H9 (cell line): ENCODE measurements at regions not wholly inside any gene's neighbourhood (a gene's known extent, or its start where the extent isn't known, plus 50 kb on each side); places are given as distances from the start of the nearest gene placed in this dataset.
A peak's percentile ranks its signal among the peaks of the same experiment; 100 is the strongest.

ENCODE experiments used
- DNase-seq: peaks from one replicate; pipeline ENCODE4 v3.0.0-alpha.2; 2017
- H2AFZ ChIP-seq: one replicate; pipeline ENCODE4 v1.6.1; 2013; ENCODE audit warnings: mild to moderate bottlenecking, low read length, control low read depth, moderate library complexity
- H2AK5ac ChIP-seq: 2 replicates; pipeline ENCODE4 v1.6.1; 2013; ENCODE audit warnings: low read length, control low read depth, mixed read lengths; ENCODE audit not compliant: insufficient read length
- H2BK120ac ChIP-seq: one replicate; pipeline ENCODE4 v1.6.1; 2013; ENCODE audit warnings: low read depth, mild to moderate bottlenecking, low read length, control low read depth, inconsistent platforms; ENCODE audit not compliant: poor library complexity, severe bottlenecking
- H2BK12ac ChIP-seq: 2 replicates; pipeline ENCODE4 v1.6.1; 2013; ENCODE audit warnings: low read length, control low read depth, mixed read lengths, low read depth; ENCODE audit not compliant: insufficient read length
- H2BK15ac ChIP-seq: 2 replicates; pipeline ENCODE4 v1.6.1; 2013; ENCODE audit warnings: low read depth, low read length, control low read depth
- H2BK20ac ChIP-seq: one replicate; pipeline ENCODE4 v1.6.1; 2013; ENCODE audit warnings: low read depth, mild to moderate bottlenecking, low read length, control low read depth, inconsistent platforms; ENCODE audit not compliant: poor library complexity, severe bottlenecking
- H2BK5ac ChIP-seq: 2 replicates; pipeline ENCODE4 v1.6.1; 2013; ENCODE audit warnings: low read length, control low read depth, mixed read lengths; ENCODE audit not compliant: insufficient read length
- H3K14ac ChIP-seq: 2 replicates; pipeline ENCODE4 v1.6.1; 2013; ENCODE audit warnings: low read length, control low read depth; ENCODE audit not compliant: insufficient read depth
- H3K18ac ChIP-seq: 2 replicates; pipeline ENCODE4 v1.6.1; 2013; ENCODE audit warnings: low read depth, mild to moderate bottlenecking, mixed read lengths, low read length, control low read depth; ENCODE audit not compliant: insufficient read length
- H3K23ac ChIP-seq: 2 replicates; pipeline ENCODE4 v1.6.1; 2013; ENCODE audit warnings: low read length, control low read depth, mixed read lengths, low read depth; ENCODE audit not compliant: insufficient read length
- H3K23me2 ChIP-seq: 2 replicates; pipeline ENCODE4 v1.6.1; 2013; ENCODE audit warnings: low read depth, mild to moderate bottlenecking, mixed read lengths, low read length, control low read depth; ENCODE audit not compliant: insufficient read length, poor library complexity, severe bottlenecking
- H3K27ac ChIP-seq: 2 replicates; pipeline ENCODE4 v1.5.1; 2013; ENCODE audit warnings: low read length, control low read depth, mixed read lengths, low read depth; ENCODE audit not compliant: insufficient read length
- H3K27me3 ChIP-seq: 2 replicates; pipeline ENCODE4 v1.6.1; 2013; ENCODE audit warnings: low read length, control low read depth, inconsistent platforms; ENCODE audit not compliant: insufficient read depth
- H3K4ac ChIP-seq: 2 replicates; pipeline ENCODE4 v1.6.1; 2013; ENCODE audit warnings: low read depth, mild to moderate bottlenecking, control low read depth, inconsistent platforms, low read length, moderate library complexity
- H3K4me1 ChIP-seq: 2 replicates; pipeline ENCODE4 v1.6.1; 2013; ENCODE audit warnings: low read length, control low read depth, inconsistent platforms; ENCODE audit not compliant: insufficient read depth
- H3K4me2 ChIP-seq: 2 replicates; pipeline ENCODE4 v1.6.1; 2013; ENCODE audit warnings: low read length, control low read depth, mixed read lengths; ENCODE audit not compliant: insufficient read length, insufficient read depth
- H3K56ac ChIP-seq: 2 replicates; pipeline ENCODE4 v1.6.1; 2013; ENCODE audit warnings: low read depth, mild to moderate bottlenecking, mixed read lengths, low read length, control low read depth; ENCODE audit not compliant: insufficient read length
- H3K79me1 ChIP-seq: 2 replicates; pipeline ENCODE4 v1.6.1; 2013; ENCODE audit warnings: low read depth, mild to moderate bottlenecking, moderate library complexity, low read length, control low read depth, inconsistent platforms; ENCODE audit not compliant: insufficient read depth, poor library complexity, severe bottlenecking
- H3K79me2 ChIP-seq: 2 replicates; pipeline ENCODE4 v1.6.1; 2013; ENCODE audit warnings: low read length, control low read depth, inconsistent platforms; ENCODE audit not compliant: insufficient read depth
- H3K9ac ChIP-seq: 2 replicates; pipeline ENCODE4 v1.6.1; 2013; ENCODE audit warnings: low read length, control low read depth, mixed read lengths; ENCODE audit not compliant: insufficient read length; ENCODE audit errors: extremely low read depth
- H3K9me3 ChIP-seq: one replicate; pipeline ENCODE4 v1.6.1; 2013; ENCODE audit warnings: low read depth, low read length, inconsistent platforms; ENCODE audit not compliant: control insufficient read depth
- H3T11ph ChIP-seq: one replicate; pipeline ENCODE4 v1.6.1; 2013; ENCODE audit warnings: mild to moderate bottlenecking, low read length, control low read depth, inconsistent platforms
- H4K20me1 ChIP-seq: one replicate; pipeline ENCODE4 v1.6.1; 2013; ENCODE audit not compliant: control insufficient read depth, insufficient read length, insufficient read depth
- H4K5ac ChIP-seq: 2 replicates; pipeline ENCODE4 v1.6.1; 2013; ENCODE audit warnings: low read depth, mild to moderate bottlenecking, mixed read lengths, low read length, control low read depth; ENCODE audit not compliant: insufficient read length
- H4K8ac ChIP-seq: replicated peaks from 2 replicates; pipeline ENCODE4 v1.6.1; 2013; ENCODE audit warnings: low read length, control low read depth, mixed read lengths, low read depth; ENCODE audit not compliant: insufficient read length
- H4K91ac ChIP-seq: 2 replicates; pipeline ENCODE4 v1.6.1; 2013; ENCODE audit warnings: low read depth, mild to moderate bottlenecking, moderate library complexity, mixed read lengths, low read length, control low read depth; ENCODE audit not compliant: insufficient read length
- H3K27ac Mint-ChIP-seq, 3 experiments: 2 replicates in 2 of 3; 3 replicates in 1 of 3; pipeline ENCODE4 v1.8.0; 2020 to 2021; ENCODE audit warnings: mixed read lengths in 3 of 3, mild to moderate bottlenecking in 1 of 3, moderate library complexity in 1 of 3
- H3K27me3 Mint-ChIP-seq: 2 replicates; pipeline ENCODE4 v1.8.0; 2021; ENCODE audit warnings: low read depth, mild to moderate bottlenecking, moderate library complexity, mixed read lengths
- H3K36me3 Mint-ChIP-seq, 3 experiments: 2 replicates in 2 of 3; 3 replicates in 1 of 3; pipeline ENCODE4 v1.8.0; 2020 to 2021; ENCODE audit warnings: low read depth in 3 of 3, mixed read lengths in 3 of 3; ENCODE audit not compliant: insufficient read depth in 1 of 3
- H3K4me1 Mint-ChIP-seq, 2 experiments: 2 replicates each; pipeline ENCODE4 v1.8.0; 2020; ENCODE audit warnings: mixed read lengths in 2 of 2
- H3K4me3 Mint-ChIP-seq, 2 experiments: 2 replicates in 1 of 2; 3 replicates in 1 of 2; pipeline ENCODE4 v1.8.0; 2020 to 2021; ENCODE audit warnings: mild to moderate bottlenecking in 2 of 2, mixed read lengths in 2 of 2, moderate library complexity in 1 of 2
- H3K9me3 Mint-ChIP-seq, 2 experiments: 2 replicates in 1 of 2; 3 replicates in 1 of 2; pipeline ENCODE4 v1.8.0; 2020; ENCODE audit warnings: mild to moderate bottlenecking in 2 of 2, mixed read lengths in 2 of 2, moderate library complexity in 1 of 2
- WGBS: extraction: QIAGEN DNeasy Blood & Tissue Kit; methylation state at CpG from one replicate; pipeline ENCODE4 v1.1.7; 2013; ENCODE audit warnings: missing lambda C conversion rate, low lambda C conversion rate, mixed read lengths; ENCODE audit not compliant: insufficient read length; ENCODE audit errors: extremely low coverage; 5-methylcytosine and 5-hydroxymethylcytosine counted together
- TF ChIP-seq, protein P1 (sequence below): fragments of 200-600 bp; sonication (generic); conservative IDR thresholded peaks from 3 replicates; pipeline ENCODE4 v1.8.0; 2021; ENCODE audit warnings: antibody characterized with exemption, mild to moderate bottlenecking

DNA sequence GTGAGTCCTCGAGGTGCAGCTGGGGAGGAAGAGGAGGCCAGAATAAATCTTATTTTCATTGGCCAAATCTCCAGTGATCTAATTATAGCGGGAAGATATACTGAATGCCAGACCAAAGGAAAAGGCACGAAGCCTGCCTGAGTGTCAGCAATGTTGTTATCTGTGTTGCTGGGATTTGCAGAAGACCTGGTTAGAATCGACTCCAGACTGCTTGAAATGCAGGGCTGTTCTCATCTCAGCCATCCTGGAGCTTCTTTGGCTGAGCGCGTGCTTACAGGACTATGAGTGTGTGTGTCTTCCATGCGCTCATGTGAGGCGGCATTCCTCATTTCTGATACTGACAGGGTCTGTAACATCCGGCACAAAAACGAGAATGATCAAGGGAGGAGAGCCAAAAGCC lies 81.2 kb downstream of the TSN start:
- no peak overlapping the region for H4K5ac ChIP-seq
- H3K4me3 Mint-ChIP-seq: no peak overlapping the region

More for the DNA sequence above, 81.2 kb downstream of the TSN start:
- H2BK120ac ChIP-seq: no peak overlapping the region
- no peak overlapping the region for H3K4ac ChIP-seq
- H3K18ac ChIP-seq: no peak overlapping the region
- H3K14ac ChIP-seq: no peak overlapping the region
- no peak overlapping the region for H3K9ac ChIP-seq
- peak overlapping the region; percentile 46 for H2BK5ac ChIP-seq
- H2AFZ ChIP-seq: no peak overlapping the region
- no peaks in the 10 kb centered on the region for H3K4me1 ChIP-seq
- H3K23ac ChIP-seq: no peak overlapping the region
- H2AK5ac ChIP-seq: no peak overlapping the region
- no peaks in the 10 kb centered on the region; the same call in 1 of the 2 replicates for H3K27me3 ChIP-seq
- H2BK20ac ChIP-seq: no peak overlapping the region
- no peaks in the 10 kb centered on the region for H3K79me1 ChIP-seq
- H3K27ac Mint-ChIP-seq: no peak overlapping the region
- H4K91ac ChIP-seq: no peak overlapping the region
- H2BK12ac ChIP-seq: no peak overlapping the region
- H3K23me2 ChIP-seq: no peaks in the 10 kb centered on the region
- no peaks in the 10 kb centered on the region for H4K20me1 ChIP-seq
- no peak for DNase-seq
- no CpG with 5 or more reads among the region's 10 CpGs for WGBS
- no peak overlapping the region for H2BK15ac ChIP-seq
- TF ChIP-seq, protein P1, sequence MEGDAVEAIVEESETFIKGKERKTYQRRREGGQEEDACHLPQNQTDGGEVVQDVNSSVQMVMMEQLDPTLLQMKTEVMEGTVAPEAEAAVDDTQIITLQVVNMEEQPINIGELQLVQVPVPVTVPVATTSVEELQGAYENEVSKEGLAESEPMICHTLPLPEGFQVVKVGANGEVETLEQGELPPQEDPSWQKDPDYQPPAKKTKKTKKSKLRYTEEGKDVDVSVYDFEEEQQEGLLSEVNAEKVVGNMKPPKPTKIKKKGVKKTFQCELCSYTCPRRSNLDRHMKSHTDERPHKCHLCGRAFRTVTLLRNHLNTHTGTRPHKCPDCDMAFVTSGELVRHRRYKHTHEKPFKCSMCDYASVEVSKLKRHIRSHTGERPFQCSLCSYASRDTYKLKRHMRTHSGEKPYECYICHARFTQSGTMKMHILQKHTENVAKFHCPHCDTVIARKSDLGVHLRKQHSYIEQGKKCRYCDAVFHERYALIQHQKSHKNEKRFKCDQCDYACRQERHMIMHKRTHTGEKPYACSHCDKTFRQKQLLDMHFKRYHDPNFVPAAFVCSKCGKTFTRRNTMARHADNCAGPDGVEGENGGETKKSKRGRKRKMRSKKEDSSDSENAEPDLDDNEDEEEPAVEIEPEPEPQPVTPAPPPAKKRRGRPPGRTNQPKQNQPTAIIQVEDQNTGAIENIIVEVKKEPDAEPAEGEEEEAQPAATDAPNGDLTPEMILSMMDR: no peak
- no peak overlapping the region for H3K4me2 ChIP-seq
- no peaks in the 10 kb centered on the region for H3K9me3 ChIP-seq
- no peak overlapping the region for H4K8ac ChIP-seq
- H3K79me2 ChIP-seq: no peaks in the 10 kb centered on the region
- H3K4me1 Mint-ChIP-seq: peaks cover 0 to 6% of the 10 kb centered on the region in 2 experiments; a peak in 2 of 4 replicates
- no peak overlapping the region for H3T11ph ChIP-seq
- no peak overlapping the region for H3K27ac ChIP-seq
- peaks cover 16% of the 10 kb centered on the region for H3K27me3 Mint-ChIP-seq
- H3K56ac ChIP-seq: no peak overlapping the region
- peaks cover 2 to 11% (median 3%) of the 10 kb centered on the region in 3 experiments; a peak in 5 of 7 replicates for H3K36me3 Mint-ChIP-seq
- H3K9me3 Mint-ChIP-seq: peaks cover 12 to 15% of the 10 kb centered on the region in 2 experiments
